Heart left ventricle (tissue), 13 donors: ENCODE measurements at regions not wholly inside any gene's neighbourhood (a gene's known extent, or its start where the extent isn't known, plus 50 kb on each side); places are given as distances from the start of the nearest gene placed in this dataset.

Source experiments
- CTCF ChIP-seq, 12 donors: fragments of 200-600 bp; sonication (generic) in 4 of 12; IDR thresholded peaks; one replicate each; pipeline versions ENCODE4 v1.5.0 to v1.8.0; 2018 to 2022; ENCODE audit warnings: antibody characterized with exemption in 12 of 12, mild to moderate bottlenecking in 5 of 12
- POLR2A ChIP-seq, 2 donors: fragments of 450-650 bp; IDR thresholded peaks; one replicate each; pipeline ENCODE4 v1.6.1; 2017; ENCODE audit warnings: antibody characterized with exemption in 2 of 2, mild to moderate bottlenecking in 2 of 2, moderate library complexity in 2 of 2
- donor health status: ischemic (EF 13 %, LVEDD 7.1; RV severe dilation, severe dysfunction).
- donor health status: DM: no; HTN: yes; CAD: no.
- donor health status: DM: no; HTN: no; CAD: no.
- donor health status: ischemic (EF 25% LVEDD 6.9; RV normal size, moderate dysfunction).
- donor health status: ischemic (EF 25% LVEDD 5.7; RV mildly dilated, moderate dysfunction).
- donor health status: ischemic (EF 35%, LVEDD 5.7; RV mildly dilated, moderate dysfunction).
- donor health status: nonischemic (EF 11% LVEDD 7.7; RV severe dilation, severe dysfunction).
- donor health status: DM: yes; HTN: yes; CAD: no.
- donor health status: PGD.
- donor health status: ischemic (EF 29% LVEDD 5.4; RV normal size, mild dysfunction).
- donor health status: nonischemic (EF 23%, LVEDD 6.1; RV moderate dilation, normal function).

GRCh38 chr6:14922706-14923460 is 323.0 kb upstream of the JARID2 start:
- TF ChIP-seq CTCF (IDR thresholded peaks at IDR 0.05) (no peak), POLR2A (IDR thresholded peaks at IDR 0.05) (no peak)
